SIG-M5 treated with dmso at 0.1 percent for 504 hours (cell line): ENCODE measurements at regions not wholly inside any gene's neighbourhood (a gene's known extent, or its start where the extent isn't known, plus 50 kb on each side); places are given as distances from the start of the nearest gene placed in this dataset.
A peak's percentile ranks its signal among the peaks of the same experiment; 100 is the strongest.

Source experiments
- DNase-seq: peaks from one replicate; lab custom pipeline; 2025; ENCODE audit not compliant: unreplicated experiment; lab: John Stamatoyannopoulos, UW

GRCh38 chr6:2542101-2542857 lies 208.4 kb downstream of the MYLK4 start:
- DNase-seq = no peak

DNA sequence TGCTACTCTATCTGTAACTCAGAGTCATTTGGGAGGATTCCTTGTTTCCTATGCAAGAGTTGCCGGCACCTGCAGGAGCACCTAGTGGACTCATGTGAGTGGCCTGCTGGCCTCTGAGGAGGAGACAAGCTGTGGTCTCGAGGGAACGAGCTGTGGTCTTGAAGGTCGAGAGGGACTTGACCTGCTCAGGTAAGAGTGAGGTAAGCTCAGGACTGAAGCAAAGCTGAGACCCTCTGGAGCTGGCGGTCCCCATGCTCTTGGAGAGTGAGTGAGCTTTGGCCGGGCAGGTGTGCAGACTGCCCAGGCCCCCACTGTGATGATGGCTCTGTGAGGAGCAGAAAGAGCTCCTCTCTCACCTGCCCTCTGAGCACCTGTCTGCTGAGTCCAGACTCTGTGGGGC lies 214.3 kb downstream of the MYLK4 start:
- no peak for DNase-seq

- no peak for DNase-seq
Observed at GRCh38 chr6:2535506-2535905, 215.2 kb downstream of the MYLK4 start.

DNA sequence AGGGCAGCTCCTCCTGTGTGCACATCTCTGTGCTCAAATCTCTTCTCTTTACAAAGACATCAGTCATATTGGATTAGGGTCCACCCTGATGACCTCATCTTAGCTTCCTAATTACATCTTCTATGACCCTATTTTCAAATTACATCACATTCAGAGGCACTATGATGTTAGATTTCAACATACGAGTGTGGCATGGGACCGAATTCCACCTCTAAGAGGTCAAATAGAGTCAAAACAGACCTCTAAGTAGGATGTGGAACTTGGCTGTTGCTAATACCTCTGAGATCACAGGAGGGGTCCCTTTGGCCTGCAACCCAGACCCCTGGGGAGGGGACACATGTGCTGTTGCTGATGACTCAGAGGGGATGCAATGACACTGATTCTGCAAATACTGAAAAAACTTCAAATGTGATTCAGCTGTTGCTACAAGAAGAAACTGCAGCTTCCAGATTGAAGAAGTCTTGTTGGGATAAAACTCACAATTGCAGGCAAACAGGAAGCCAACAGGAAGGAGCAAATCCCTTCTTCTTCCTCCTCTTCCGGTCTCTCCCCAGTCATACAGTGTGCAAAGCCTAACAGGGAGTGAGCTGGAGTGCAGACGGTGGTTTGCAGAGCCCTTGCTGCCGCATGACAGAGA lies 216.2 kb downstream of the MYLK4 start:
- DNase-seq = no peak

- DNase-seq = peak; percentile 18
Observed at GRCh38 chr6:2531426-2532215, 219.1 kb downstream of the MYLK4 start.

DNA sequence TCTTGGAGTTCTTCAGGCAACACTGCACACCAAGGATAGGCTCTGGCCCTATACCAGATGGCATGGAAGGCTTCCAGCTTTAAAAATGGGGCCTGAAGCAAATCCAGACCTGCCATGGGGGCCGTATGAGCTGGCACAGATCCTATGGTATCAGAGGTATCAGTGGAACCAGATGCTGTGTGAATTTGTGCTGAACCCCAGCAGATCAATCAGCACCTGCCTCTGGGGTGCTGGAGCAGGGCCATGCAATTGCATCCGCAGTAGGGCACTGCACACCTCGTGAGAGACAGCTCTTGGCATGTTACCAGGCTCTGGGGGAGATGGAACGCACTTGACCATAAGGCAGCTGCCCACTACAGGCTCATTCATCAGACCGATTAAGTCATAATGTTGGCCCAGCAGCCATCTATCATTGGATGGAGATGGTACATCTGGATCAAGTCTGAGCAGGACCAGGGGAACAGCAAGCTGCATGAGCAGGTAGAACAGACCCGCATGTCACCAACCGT lies 221.5 kb downstream of the MYLK4 start:
- no peak for DNase-seq

DNA sequence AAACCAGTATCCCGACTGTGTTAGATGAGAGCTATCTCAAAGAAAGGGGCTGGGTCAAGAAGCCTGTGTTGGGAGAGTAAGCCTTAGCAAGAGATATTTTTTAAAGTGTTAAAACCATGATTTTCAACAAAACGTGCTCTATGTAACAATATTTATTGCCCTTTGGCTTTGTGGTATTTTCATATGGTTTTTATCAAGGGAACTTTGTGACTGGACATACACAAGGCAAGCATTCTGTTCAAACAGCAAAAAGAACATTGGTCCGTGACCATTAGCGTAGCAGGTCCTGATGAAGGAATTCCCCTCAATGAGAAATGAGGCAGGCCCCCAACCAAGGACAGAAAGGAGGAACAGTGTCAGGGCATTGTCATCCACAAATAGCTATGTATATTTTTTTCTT lies 222.6 kb downstream of the MYLK4 start:
- DNase-seq = no peak

DNA sequence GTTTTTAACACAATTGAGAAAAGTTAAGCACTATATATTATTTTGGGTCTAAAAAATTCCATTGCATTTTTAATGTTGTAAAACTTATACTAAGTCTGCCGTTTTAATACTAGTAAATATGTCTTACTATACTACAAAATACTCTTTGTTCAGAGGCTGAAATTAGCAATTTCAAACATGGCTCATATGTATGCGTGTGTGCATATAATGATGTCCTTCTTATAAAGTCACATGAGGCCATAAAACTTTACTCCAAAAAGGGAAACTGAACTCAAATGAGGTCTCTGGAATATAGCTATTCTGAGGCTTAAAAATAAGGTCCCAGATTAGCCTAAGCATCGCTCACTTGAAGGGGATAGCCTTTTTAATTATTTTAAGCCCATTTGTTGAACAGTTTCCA lies 224.0 kb downstream of the MYLK4 start:
- no peak for DNase-seq

- DNase-seq = peak; percentile 21
Observed at GRCh38 chr6:2524090-2524489, 226.6 kb downstream of the MYLK4 start.

- no peak for DNase-seq
Observed at GRCh38 chr6:2523061-2523460, 227.7 kb downstream of the MYLK4 start.

GRCh38 chr6:2522521-2522920 lies 228.2 kb downstream of the MYLK4 start:
- DNase-seq = peak; percentile 32

GRCh38 chr6:2517855-2518473 lies 232.8 kb downstream of the MYLK4 start:
- DNase-seq = no peak

DNA sequence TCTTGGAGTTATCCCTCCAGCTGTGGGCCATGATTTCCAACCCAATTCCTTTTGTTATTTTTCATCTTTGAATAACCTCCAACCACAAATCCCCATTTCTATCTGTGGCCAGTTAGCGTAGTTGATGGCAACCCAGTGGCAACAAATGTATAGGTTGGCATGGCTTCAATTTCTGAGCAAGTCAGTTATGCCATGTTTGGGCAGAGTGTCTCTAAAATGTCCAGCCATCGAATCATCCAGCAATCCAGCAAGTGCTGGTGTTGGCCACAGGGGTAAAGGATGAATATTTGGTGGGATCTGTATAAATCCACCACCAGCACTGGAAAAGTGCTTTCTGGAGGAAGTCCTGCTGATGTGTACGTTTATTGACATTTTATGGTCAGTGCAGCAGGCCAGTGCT lies 233.3 kb downstream of the MYLK4 start:
- DNase-seq = no peak

GRCh38 chr6:2516059-2516458 lies 234.7 kb downstream of the MYLK4 start:
- DNase-seq = no peak

GRCh38 chr6:2514965-2515543 lies 235.7 kb downstream of the MYLK4 start:
- DNase-seq = no peak

DNA sequence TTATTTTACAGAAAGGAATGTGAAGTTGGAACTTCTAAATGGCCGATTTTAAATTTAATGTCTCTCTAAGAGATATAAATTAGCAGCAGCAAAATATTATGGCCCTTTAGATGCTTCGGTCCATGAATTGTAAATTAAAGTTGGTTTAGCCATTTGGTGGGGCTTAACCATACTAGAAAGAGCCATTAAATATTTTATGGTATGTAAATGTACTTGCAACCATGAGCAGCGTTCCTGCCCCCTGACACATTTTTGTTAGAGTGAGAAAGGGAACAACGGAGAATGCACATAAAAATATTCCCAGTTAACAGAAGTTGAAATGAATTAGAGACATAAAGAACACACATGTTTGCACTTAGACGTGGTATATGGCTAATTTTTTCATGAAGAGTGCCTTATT lies 237.9 kb downstream of the MYLK4 start:
- DNase-seq = no peak

GRCh38 chr6:2510316-2510715 lies 240.4 kb downstream of the MYLK4 start:
- no peak for DNase-seq

DNA sequence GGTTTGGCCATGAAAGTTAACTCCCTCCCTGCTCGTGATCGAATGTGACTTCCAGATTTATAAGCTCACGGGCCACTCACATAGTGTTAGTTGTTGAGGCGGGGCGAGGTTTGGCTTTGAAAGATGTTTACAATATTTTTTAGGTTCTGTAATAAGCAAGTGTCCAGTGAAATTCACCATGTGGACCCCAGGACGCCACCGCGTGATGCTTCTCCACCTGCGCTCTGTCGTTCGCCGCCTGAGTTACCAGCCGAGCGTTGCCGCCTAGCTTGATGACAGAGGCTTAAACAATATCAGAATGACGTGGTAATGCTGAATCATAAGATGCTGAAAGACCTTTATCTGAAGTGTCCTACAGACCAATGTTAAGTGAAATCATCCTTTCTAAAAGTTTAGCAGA lies 241.0 kb downstream of the MYLK4 start:
- no peak for DNase-seq

DNA sequence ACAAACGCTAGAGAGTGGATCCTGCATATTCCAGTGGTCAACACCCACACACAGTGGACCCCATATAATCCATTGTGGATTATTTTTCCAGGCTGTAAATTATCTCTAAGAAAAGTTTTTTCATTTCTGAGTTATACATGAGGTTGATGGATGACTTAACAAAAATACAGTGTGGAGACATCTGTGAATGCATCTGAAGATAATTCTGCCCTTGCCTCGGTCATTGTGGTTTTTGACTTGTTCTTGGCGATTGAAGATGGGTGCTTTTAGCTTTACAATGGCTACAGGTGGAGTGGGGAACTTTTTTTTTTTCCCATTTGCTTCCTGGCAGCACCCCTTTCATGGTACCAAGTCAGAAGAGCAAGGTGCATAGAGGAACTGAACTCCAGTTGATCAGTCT lies 242.7 kb downstream of the MYLK4 start:
- DNase-seq = no peak

- DNase-seq = no peak
Observed at GRCh38 chr6:2507521-2508037, 243.1 kb downstream of the MYLK4 start.

GRCh38 chr6:2507016-2507415 lies 243.7 kb downstream of the MYLK4 start:
- DNase-seq = no peak
